K562 (cell line): ENCODE measurements at regions not wholly inside any gene's neighbourhood (a gene's known extent, or its start where the extent isn't known, plus 50 kb on each side); places are given as distances from the start of the nearest gene placed in this dataset.

Experiments used
- ATAC-seq: fragments of 200-7000 bp; cut with Tn5 transposase; 3 replicates; pipeline ENCODE4 v1.9.1; 2020; ENCODE audit warnings: moderate library complexity
- BruUV-seq: library from RNA; stranded (reverse); fragments of 400-500 nt; replicated peaks from 2 replicates; lab custom pipeline; 2021; lab: Mats Ljungman, UMichigan
- CTCF ChIA-PET: fragments of 300-600 bp; formaldehyde crosslinking; extraction: SDS; loops from one replicate; lab custom pipeline; 2021; ENCODE audit warnings: low intra/inter-chr PET ratio; lab: Yijun Ruan, JAX
- POLR2A ChIA-PET: fragments of 300-600, 350-650 bp; sonication (Branson Sonifier 250); formaldehyde crosslinking; extraction: SDS; loops from one replicate; lab custom pipeline; 2021; ENCODE audit warnings: antibody characterized with exemption, inconsistent platforms; lab: Yijun Ruan, JAX
- DNase-seq, 4 experiments: peaks; one replicate each; pipeline versions ENCODE4 v3.0.0 to v3.0.0-alpha.2; 2011 to 2018; ENCODE audit warnings: low spot score in 3 of 4, mixed read lengths in 3 of 4; ENCODE audit errors: extremely low read depth in 1 of 4
- FAIRE-seq: peaks from 2 replicates; lab custom pipeline; 2011; peaks lifted over from hg19 to GRCh38; lab: Jason Lieb, UNC
- H2AFZ ChIP-seq: 2 replicates; pipeline ENCODE4 v1.6.0; 2011; ENCODE audit warnings: low read depth, low read length, control low read depth, inconsistent platforms
- H3K27ac ChIP-seq: fragments of 200-600 bp; 3 replicates; pipeline ENCODE4 v1.8.0; 2011; ENCODE audit warnings: low read depth, mild to moderate bottlenecking, control low read depth, inconsistent platforms, low read length, moderate library complexity, mixed read lengths; ENCODE audit errors: extremely low read depth
- H3K27me3 ChIP-seq, 2 experiments: fragments of 300-600 bp in 1 of 2; 2 replicates in 1 of 2; 3 replicates in 1 of 2; pipeline versions ENCODE4 v1.6.0 to v1.8.0; 2011; ENCODE audit warnings: inconsistent platforms in 2 of 2, low read length in 2 of 2, mild to moderate bottlenecking in 1 of 2, mixed read lengths in 1 of 2, moderate library complexity in 1 of 2; ENCODE audit not compliant: control insufficient read depth in 2 of 2, insufficient read depth in 2 of 2
- H3K36me3 ChIP-seq: fragments of 300-600 bp; 3 replicates; pipeline ENCODE4 v1.8.0; 2011; ENCODE audit warnings: mild to moderate bottlenecking, low read length, inconsistent platforms; ENCODE audit not compliant: control insufficient read depth, insufficient read depth
- H3K4me1 ChIP-seq, 2 experiments: fragments of 200-600 bp in 1 of 2; replicated peaks in 1 of 2; 2 replicates in 1 of 2; 3 replicates in 1 of 2; pipeline versions ENCODE4 v1.5.1 to v1.8.0; 2011; ENCODE audit warnings: inconsistent platforms in 2 of 2, low read length in 2 of 2, mild to moderate bottlenecking in 1 of 2, mixed read lengths in 1 of 2, moderate library complexity in 1 of 2; ENCODE audit not compliant: control insufficient read depth in 2 of 2, insufficient read depth in 2 of 2
- H3K4me2 ChIP-seq: 2 replicates; pipeline ENCODE4 v1.6.1; 2011; ENCODE audit warnings: low read length, control low read depth, inconsistent platforms, mixed read lengths; ENCODE audit not compliant: insufficient read depth
- H3K4me3 ChIP-seq: fragments of 200-600 bp; sonication (generic), shearing (Covaris generic); 2 replicates; pipeline ENCODE4 v1.5.1; 2016; ENCODE audit warnings: control low read depth, inconsistent platforms
- H3K79me2 ChIP-seq: fragments of 200-600 bp; 3 replicates; pipeline ENCODE4 v1.8.0; 2011; ENCODE audit warnings: low read length, inconsistent platforms; ENCODE audit not compliant: control insufficient read depth, insufficient read depth
- H3K9ac ChIP-seq, 2 experiments: 2 replicates each; pipeline versions ENCODE4 v1.6.0 to v1.6.1; 2011; ENCODE audit warnings: low read depth in 2 of 2, low read length in 2 of 2, control low read depth in 1 of 2, inconsistent platforms in 1 of 2, mild to moderate bottlenecking in 1 of 2, mixed read lengths in 1 of 2; ENCODE audit not compliant: insufficient read depth in 1 of 2
- H3K9me1 ChIP-seq: one replicate; pipeline ENCODE4 v1.6.0; 2011; ENCODE audit warnings: inconsistent platforms, mild to moderate bottlenecking, low read length, moderate library complexity; ENCODE audit not compliant: control insufficient read depth, insufficient read depth
- H3K9me3 ChIP-seq: replicated peaks from 2 replicates; pipeline ENCODE4 v1.5.1; 2011; ENCODE audit warnings: low read depth, low read length, inconsistent platforms; ENCODE audit not compliant: control insufficient read depth, insufficient read depth
- H4K20me1 ChIP-seq: replicated peaks from 2 replicates; pipeline ENCODE4 v1.6.1; 2011; ENCODE audit warnings: low read length, inconsistent platforms, mixed read lengths; ENCODE audit not compliant: control insufficient read depth, insufficient read depth
- ARID1B ChIP-seq: fragments of 450-650 bp; IDR thresholded peaks from 2 replicates; pipeline ENCODE4 v1.6.1; 2016; ENCODE audit warnings: antibody characterized with exemption, mild to moderate bottlenecking, inconsistent platforms
- C11orf30 ChIP-seq: fragments of 450-650 bp; IDR thresholded peaks from 2 replicates; pipeline ENCODE4 v1.6.1; 2016; ENCODE audit warnings: low read depth, mild to moderate bottlenecking
- CAMTA2 ChIP-seq: fragments of 250-450 bp; sonication (Bioruptor Pico); conservative IDR thresholded peaks from 2 replicates; pipeline ENCODE4 v1.5.1; 2022
- CREB1 ChIP-seq, 2 experiments: sonication (generic) in 1 of 2; formaldehyde crosslinking in 1 of 2; IDR thresholded peaks; 2 replicates each; pipeline versions ENCODE4 v1.6.1 to v1.8.0; 2012 to 2022; ENCODE audit warnings: inconsistent platforms in 1 of 2, mild to moderate bottlenecking in 1 of 2, missing genetic modification reagents in 1 of 2, moderate library complexity in 1 of 2
- KDM5B ChIP-seq: fragments of 200-600 bp; sonication (generic); IDR thresholded peaks from 2 replicates; pipeline ENCODE4 v1.6.1; 2012; ENCODE audit warnings: low read depth, mild to moderate bottlenecking, moderate library complexity, low read length, control low read depth, inconsistent platforms; ENCODE audit not compliant: insufficient replicate concordance
- MCM2 ChIP-seq: fragments of 450-650 bp; IDR thresholded peaks from 2 replicates; pipeline ENCODE4 v1.6.1; 2017; ENCODE audit warnings: low read depth, mild to moderate bottlenecking
- MCM5 ChIP-seq: fragments of 450-650 bp; IDR thresholded peaks from 2 replicates; pipeline ENCODE4 v1.6.1; 2016; ENCODE audit warnings: low read depth
- PHB ChIP-seq: fragments of 250-450 bp; sonication (Bioruptor Pico); IDR thresholded peaks from 2 replicates; pipeline ENCODE4 v1.5.0; 2021
- RBM25 ChIP-seq: fragments of 200-400 bp; formaldehyde crosslinking; IDR thresholded peaks from 2 replicates; pipeline ENCODE4 v1.6.1; 2018; ENCODE audit warnings: low read length, low read depth, moderate library complexity; ENCODE audit not compliant: severe bottlenecking
- ZBTB17 ChIP-seq: fragments of 450-650 bp; formaldehyde crosslinking; IDR thresholded peaks from 2 replicates; pipeline ENCODE4 v1.4.0; 2020; ENCODE audit warnings: mild to moderate bottlenecking
- ZNF778 ChIP-seq: fragments of 450-650 bp; formaldehyde crosslinking; IDR thresholded peaks from 2 replicates; pipeline ENCODE4 v1.4.0; 2020; ENCODE audit warnings: mild to moderate bottlenecking, moderate library complexity
- WGBS: fragments of 100-300 bp; shearing (Covaris generic); methylation state at CpG from one replicate; pipeline ENCODE4 v1.1.6; 2016; ENCODE audit warnings: low coverage, mixed read lengths; ENCODE audit not compliant: insufficient coverage; ENCODE audit errors: missing lambda C conversion rate; 5-methylcytosine and 5-hydroxymethylcytosine counted together
- in situ Hi-C: fragments of 300-500 bp; cut with MboI; formaldehyde crosslinking; loops from 4 replicates; pipeline ENCODE4 v1.15.0; 2018; ENCODE audit warnings: inconsistent platforms, mixed read lengths
- intact Hi-C: fragments of 100-400 bp; cut with micrococcal nuclease; formaldehyde crosslinking; loops from 2 replicates; pipeline ENCODE4 v1.14.2; 2022
- TF ChIP-seq, protein P1 (sequence below): fragments of 450-650 bp; formaldehyde crosslinking; IDR thresholded peaks from 2 replicates; pipeline ENCODE4 v1.4.0; 2020; ENCODE audit warnings: mild to moderate bottlenecking, mixed read lengths

DNA sequence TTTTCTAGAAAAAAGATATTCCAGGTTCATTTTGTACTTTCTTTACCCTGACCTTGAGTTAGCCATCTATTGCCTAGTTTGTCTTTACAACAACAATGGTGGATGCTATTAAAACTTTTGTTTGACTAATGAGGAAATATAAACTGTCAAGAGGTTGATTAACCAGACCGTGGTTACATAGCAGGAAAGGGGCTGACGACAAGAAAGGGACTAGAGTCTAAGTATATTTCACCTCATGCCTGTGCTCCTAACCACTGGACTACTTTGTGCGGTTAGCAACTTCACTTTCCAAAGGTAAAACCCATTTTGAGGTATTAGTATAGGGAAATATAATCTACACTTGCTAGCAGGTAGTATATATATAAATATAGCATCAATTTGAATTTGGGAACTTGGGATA lies 327.1 kb downstream of the SATB1 start (continued):
- TF ChIP-seq, protein P1, sequence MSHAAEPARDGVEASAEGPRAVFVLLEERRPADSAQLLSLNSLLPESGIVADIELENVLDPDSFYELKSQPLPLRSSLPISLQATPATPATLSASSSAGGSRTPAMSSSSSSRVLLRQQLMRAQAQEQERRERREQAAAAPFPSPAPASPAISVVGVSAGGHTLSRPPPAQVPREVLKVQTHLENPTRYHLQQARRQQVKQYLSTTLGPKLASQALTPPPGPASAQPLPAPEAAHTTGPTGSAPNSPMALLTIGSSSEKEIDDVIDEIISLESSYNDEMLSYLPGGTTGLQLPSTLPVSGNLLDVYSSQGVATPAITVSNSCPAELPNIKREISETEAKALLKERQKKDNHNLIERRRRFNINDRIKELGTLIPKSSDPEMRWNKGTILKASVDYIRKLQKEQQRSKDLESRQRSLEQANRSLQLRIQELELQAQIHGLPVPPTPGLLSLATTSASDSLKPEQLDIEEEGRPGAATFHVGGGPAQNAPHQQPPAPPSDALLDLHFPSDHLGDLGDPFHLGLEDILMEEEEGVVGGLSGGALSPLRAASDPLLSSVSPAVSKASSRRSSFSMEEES (CRISPR knock-in tag): no peak
- TF ChIP-seq CAMTA2 (CRISPR knock-in tag) (no peak), KDM5B (no peak), C11orf30 (no peak), PHB (CRISPR knock-in tag) (no peak), CREB1 (IDR thresholded peaks at IDR 0.05) (no peak), CREB1 (CRISPR knock-in tag; IDR thresholded peaks at IDR 0.05) (no peak), ARID1B (no peak), MCM5 (no peak), MCM2 (no peak)

DNA sequence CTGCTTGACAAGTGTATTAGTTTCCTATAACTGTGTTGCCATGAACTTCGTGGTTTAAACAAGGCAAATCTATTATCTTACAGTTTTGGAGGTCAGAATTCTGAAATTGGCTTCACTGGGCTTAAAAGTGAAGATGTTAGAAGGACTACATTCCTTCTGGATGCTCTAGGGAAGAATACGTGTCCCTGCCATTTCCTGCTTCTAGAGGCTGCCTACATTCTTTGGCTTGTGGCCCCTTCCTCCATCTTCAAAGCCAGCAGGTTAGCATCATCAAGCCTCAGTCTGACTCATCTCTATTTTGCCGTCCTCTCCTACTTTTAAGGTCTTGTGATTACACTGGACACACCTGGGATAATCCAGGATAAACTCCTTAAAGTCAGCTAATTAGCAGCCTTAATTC lies 327.7 kb downstream of the SATB1 start:
- ChIA-PET POLR2A (interaction anchor here (0.6 kb wide), 1 partner anchor 70 kb away, joined by 3 read pairs; no protein-coding TSS in a partner anchor), CTCF (no interaction called here)
- Histone ChIP-seq H3K9ac (no peak overlapping the region), H3K27ac (no peak overlapping the region), H3K79me2 (no peaks in the 10 kb centered on the region), H3K4me1 (no peaks in the 10 kb centered on the region; a peak in 1 of 5 replicates), H2AFZ (no peak overlapping the region), H3K4me3 (no peak overlapping the region), H4K20me1 (no peaks in the 10 kb centered on the region), H3K9me1 (no peaks in the 10 kb centered on the region), H3K4me2 (no peak overlapping the region), H3K27me3 (no peaks in the 10 kb centered on the region), H3K9me3 (no peaks in the 10 kb centered on the region), H3K36me3 (no peaks in the 10 kb centered on the region)
- 0% methylated on average over 3 of the region's 3 CpGs for WGBS
- no TSS peak for BruUV-seq
- intact Hi-C loops: no loop called here
- TF ChIP-seq ZBTB17 (CRISPR knock-in tag) (no peak), RBM25 (peak; percentile 41), ZNF778 (CRISPR knock-in tag) (no peak)
- FAIRE-seq (no peak), ATAC-seq (no peak), DNase-seq (no peak)
- in situ Hi-C loops: no loop called here
